HG02885 (cell line): ENCODE measurements at regions not wholly inside any gene's neighbourhood (a gene's known extent, or its start where the extent isn't known, plus 50 kb on each side); places are given as distances from the start of the nearest gene placed in this dataset.
"Not testable (repeated sequence)": the region's sequence is repeated elsewhere in the genome, so short reads cannot be mapped to it uniquely, and the experiment has no call there.

Source experiments
- ATAC-seq: cut with Tn5 transposase; IDR thresholded peaks from one replicate; pipeline ENCODE4 v1.9.1; 2021; ENCODE audit warnings: mild to moderate bottlenecking; ENCODE audit not compliant: unreplicated experiment, poor library complexity

GRCh38 chr14:43765474-43765873 is 741.6 kb downstream of the FSCB start:
- no peak for ATAC-seq

GRCh38 chr14:43764433-43764832 is 742.6 kb downstream of the FSCB start:
- ATAC-seq, result no peak

GRCh38 chr14:43755707-43756106 is 751.4 kb downstream of the FSCB start:
- no peak for ATAC-seq

GRCh38 chr14:43754838-43755237 is 752.2 kb downstream of the FSCB start:
- no peak for ATAC-seq

- no peak for ATAC-seq
Measured at GRCh38 chr14:43745746-43746145, 761.3 kb downstream of the FSCB start.

GRCh38 chr14:43735932-43736331 is 771.2 kb downstream of the FSCB start:
- ATAC-seq, result no peak

- ATAC-seq, result no peak
Measured at GRCh38 chr14:43729143-43729542, 777.9 kb downstream of the FSCB start.

GRCh38 chr14:43706900-43707299 is 800.2 kb downstream of the FSCB start:
- no peak for ATAC-seq

GRCh38 chr14:43698561-43699284 is 808.4 kb downstream of the FSCB start:
- ATAC-seq, result not testable (repeated sequence)

GRCh38 chr14:43697003-43697402 is 810.1 kb downstream of the FSCB start:
- no peak for ATAC-seq

- ATAC-seq, result no peak
Measured at GRCh38 chr14:43692706-43693105, 814.4 kb downstream of the FSCB start.

GRCh38 chr14:43687921-43688320 is 819.2 kb downstream of the FSCB start:
- ATAC-seq, result no peak

GRCh38 chr14:43677581-43677980 is 829.5 kb downstream of the FSCB start:
- ATAC-seq, result no peak

- no peak for ATAC-seq
Measured at GRCh38 chr14:43674273-43674672, 832.8 kb downstream of the FSCB start.

- ATAC-seq, result no peak
Measured at GRCh38 chr14:43671716-43672485, 835.2 kb downstream of the FSCB start.

GRCh38 chr14:43669355-43669754 is 837.7 kb downstream of the FSCB start:
- no peak for ATAC-seq

- no peak for ATAC-seq
Measured at GRCh38 chr14:43665570-43666267, 841.4 kb downstream of the FSCB start.

GRCh38 chr14:43655194-43655593 is 851.9 kb downstream of the FSCB start:
- not testable (repeated sequence) for ATAC-seq

- ATAC-seq, result no peak
Measured at GRCh38 chr14:43651896-43652295, 855.2 kb downstream of the FSCB start.

GRCh38 chr14:43651185-43651787 is 855.8 kb downstream of the FSCB start:
- no peak for ATAC-seq

GRCh38 chr14:43649508-43649907 is 857.6 kb downstream of the FSCB start:
- ATAC-seq, result no peak
